Breast epithelium (tissue), 3 donors: ENCODE measurements at regions not wholly inside any gene's neighbourhood (a gene's known extent, or its start where the extent isn't known, plus 50 kb on each side); places are given as distances from the start of the nearest gene placed in this dataset.

Source experiments
- POLR2A ChIP-seq: fragments of 450-650 bp; IDR thresholded peaks from one replicate; pipeline ENCODE4 v1.6.1; 2016; ENCODE audit warnings: antibody characterized with exemption, mild to moderate bottlenecking, moderate library complexity
- TF ChIP-seq, protein P1 (sequence below), 3 donors: fragments of 450-650 bp; IDR thresholded peaks; one replicate each; pipeline ENCODE4 v1.5.1; 2016 to 2017; ENCODE audit warnings: antibody characterized with exemption in 3 of 3, mild to moderate bottlenecking in 3 of 3, moderate library complexity in 3 of 3

DNA sequence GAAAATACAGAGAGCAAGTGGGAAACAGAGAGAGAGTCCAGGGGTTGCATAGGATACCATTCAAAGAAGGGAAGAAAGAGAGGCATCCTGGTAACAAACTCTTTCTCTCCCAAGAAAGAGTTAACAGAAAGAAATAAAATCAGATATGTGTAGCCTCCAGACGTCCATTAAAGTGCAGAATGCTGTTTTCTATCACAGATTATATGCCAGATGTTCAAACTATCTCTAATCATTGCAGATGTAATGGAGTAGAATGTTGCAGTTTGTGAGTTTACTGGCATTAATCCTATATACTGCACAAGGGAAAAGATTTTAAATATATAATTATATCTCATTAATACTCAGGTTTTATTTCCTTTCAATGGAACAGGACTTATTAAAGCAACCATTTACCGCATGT, 369.4 kb downstream of the ZNF536 start:
- TF ChIP-seq, protein P1, sequence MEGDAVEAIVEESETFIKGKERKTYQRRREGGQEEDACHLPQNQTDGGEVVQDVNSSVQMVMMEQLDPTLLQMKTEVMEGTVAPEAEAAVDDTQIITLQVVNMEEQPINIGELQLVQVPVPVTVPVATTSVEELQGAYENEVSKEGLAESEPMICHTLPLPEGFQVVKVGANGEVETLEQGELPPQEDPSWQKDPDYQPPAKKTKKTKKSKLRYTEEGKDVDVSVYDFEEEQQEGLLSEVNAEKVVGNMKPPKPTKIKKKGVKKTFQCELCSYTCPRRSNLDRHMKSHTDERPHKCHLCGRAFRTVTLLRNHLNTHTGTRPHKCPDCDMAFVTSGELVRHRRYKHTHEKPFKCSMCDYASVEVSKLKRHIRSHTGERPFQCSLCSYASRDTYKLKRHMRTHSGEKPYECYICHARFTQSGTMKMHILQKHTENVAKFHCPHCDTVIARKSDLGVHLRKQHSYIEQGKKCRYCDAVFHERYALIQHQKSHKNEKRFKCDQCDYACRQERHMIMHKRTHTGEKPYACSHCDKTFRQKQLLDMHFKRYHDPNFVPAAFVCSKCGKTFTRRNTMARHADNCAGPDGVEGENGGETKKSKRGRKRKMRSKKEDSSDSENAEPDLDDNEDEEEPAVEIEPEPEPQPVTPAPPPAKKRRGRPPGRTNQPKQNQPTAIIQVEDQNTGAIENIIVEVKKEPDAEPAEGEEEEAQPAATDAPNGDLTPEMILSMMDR (IDR thresholded peaks at IDR 0.05) = no peak
- no peak for TF ChIP-seq POLR2A
